ENCODE measurements at regions not wholly inside any gene's neighbourhood (a gene's known extent, or its start where the extent isn't known, plus 50 kb on each side); places are given as distances from the start of the nearest gene placed in this dataset.

GRCh38 chr2:58796239-58796910, 555.2 kb upstream of the FANCL start:
- no peaks in the 10 kb centered on the region for H3K36me3 Mint-ChIP-seq
- H3K9me3 Mint-ChIP-seq, result peaks cover 0 to 4% (median 0%) of the 10 kb centered on the region in 7 donors
- ATAC-seq (ENCODE audit: low read depth in 2 of 2) (no peak), DNase-seq (no peak)
- H3K27me3 Mint-ChIP-seq, result no peaks in the 10 kb centered on the region
- H3K27ac ChIP-seq (ENCODE audit: insufficient read depth, low read length, poor library complexity, severe bottlenecking), result no peak overlapping the region
- no peaks in the 10 kb centered on the region for H3K36me3 ChIP-seq (ENCODE audit: control insufficient read depth, insufficient read depth, low read length)
- H3K27ac Mint-ChIP-seq, result no peak overlapping the region
- H3K4me1 ChIP-seq (ENCODE audit: control insufficient read depth, insufficient read depth, low read length, poor library complexity, severe bottlenecking), result no peaks in the 10 kb centered on the region
- H3K9me3 ChIP-seq (ENCODE audit: control insufficient read depth in 2 of 2, low read length in 2 of 2), result no peaks in the 10 kb centered on the region
- no peak overlapping the region for H3K4me3 ChIP-seq (ENCODE audit: low read depth, low read length)
- H3K27me3 ChIP-seq (ENCODE audit: control insufficient read depth, insufficient read depth, low read length), result no peaks in the 10 kb centered on the region
- no peaks in the 10 kb centered on the region for H3K4me1 Mint-ChIP-seq
- no peak overlapping the region for H3K4me3 Mint-ChIP-seq

GRCh38 chr2:58794916-58795315, 553.8 kb upstream of the FANCL start:
- Histone ChIP-seq H3K4me1 (ENCODE audit: control insufficient read depth, insufficient read depth, low read length, poor library complexity, severe bottlenecking) (no peaks in the 10 kb centered on the region), H3K4me3 (ENCODE audit: low read depth, low read length) (no peak overlapping the region), H3K9me3 (ENCODE audit: control insufficient read depth in 2 of 2, low read length in 2 of 2) (no peaks in the 10 kb centered on the region), H3K36me3 (ENCODE audit: control insufficient read depth, insufficient read depth, low read length) (no peaks in the 10 kb centered on the region), H3K27ac (ENCODE audit: insufficient read depth, low read length, poor library complexity, severe bottlenecking) (no peak overlapping the region), H3K27me3 (ENCODE audit: control insufficient read depth, insufficient read depth, low read length) (no peaks in the 10 kb centered on the region)
- no peak for DNase-seq
- ATAC-seq (ENCODE audit: low read depth in 2 of 2), result no peak
- H3K27ac Mint-ChIP-seq, result no peak overlapping the region
- no peak overlapping the region for H3K4me3 Mint-ChIP-seq
- H3K9me3 Mint-ChIP-seq, result peaks cover 0 to 4% (median 0%) of the 10 kb centered on the region in 7 donors
- no peaks in the 10 kb centered on the region for H3K4me1 Mint-ChIP-seq
- no peaks in the 10 kb centered on the region for H3K36me3 Mint-ChIP-seq
- no peaks in the 10 kb centered on the region for H3K27me3 Mint-ChIP-seq

- Mint-ChIP-seq H3K27ac (peak overlapping the region in 1 of 3 donors; percentile 39), H3K36me3 (no peaks in the 10 kb centered on the region), H3K4me3 (no peak overlapping the region), H3K4me1 (no peaks in the 10 kb centered on the region), H3K27me3 (no peaks in the 10 kb centered on the region), H3K9me3 (peaks cover 0 to 4% (median 0%) of the 10 kb centered on the region in 7 donors)
- H3K27ac ChIP-seq (ENCODE audit: insufficient read depth, low read length, poor library complexity, severe bottlenecking), result no peak overlapping the region
- ATAC-seq (ENCODE audit: low read depth in 2 of 2), result no peak
- H3K27me3 ChIP-seq (ENCODE audit: control insufficient read depth, insufficient read depth, low read length), result no peaks in the 10 kb centered on the region
- H3K4me1 ChIP-seq (ENCODE audit: control insufficient read depth, insufficient read depth, low read length, poor library complexity, severe bottlenecking), result no peaks in the 10 kb centered on the region
- no peaks in the 10 kb centered on the region for H3K36me3 ChIP-seq (ENCODE audit: control insufficient read depth, insufficient read depth, low read length)
- DNase-seq, result no peak
- no peaks in the 10 kb centered on the region for H3K9me3 ChIP-seq (ENCODE audit: control insufficient read depth in 2 of 2, low read length in 2 of 2)
- H3K4me3 ChIP-seq (ENCODE audit: low read depth, low read length), result no peak overlapping the region
Measured at GRCh38 chr2:58794103-58794502, 553.0 kb upstream of the FANCL start.

GRCh38 chr2:58788402-58788801, 547.3 kb upstream of the FANCL start:
- Mint-ChIP-seq H3K4me1 (no peaks in the 10 kb centered on the region), H3K4me3 (no peak overlapping the region), H3K9me3 (peaks cover 0 to 4% (median 0%) of the 10 kb centered on the region in 7 donors), H3K36me3 (no peaks in the 10 kb centered on the region), H3K27ac (no peak overlapping the region), H3K27me3 (no peaks in the 10 kb centered on the region)
- H3K27me3 ChIP-seq (ENCODE audit: control insufficient read depth, insufficient read depth, low read length), result no peaks in the 10 kb centered on the region
- H3K4me3 ChIP-seq (ENCODE audit: low read depth, low read length), result no peak overlapping the region
- H3K27ac ChIP-seq (ENCODE audit: insufficient read depth, low read length, poor library complexity, severe bottlenecking), result no peak overlapping the region
- no peaks in the 10 kb centered on the region for H3K36me3 ChIP-seq (ENCODE audit: control insufficient read depth, insufficient read depth, low read length)
- no peaks in the 10 kb centered on the region for H3K4me1 ChIP-seq (ENCODE audit: control insufficient read depth, insufficient read depth, low read length, poor library complexity, severe bottlenecking)
- ATAC-seq (ENCODE audit: low read depth in 2 of 2), result no peak
- no peaks in the 10 kb centered on the region for H3K9me3 ChIP-seq (ENCODE audit: control insufficient read depth in 2 of 2, low read length in 2 of 2)
- no peak for DNase-seq

GRCh38 chr2:58770846-58771245, 529.7 kb upstream of the FANCL start:
- Histone ChIP-seq H3K4me3 (ENCODE audit: low read depth, low read length) (no peak overlapping the region), H3K4me1 (ENCODE audit: control insufficient read depth, insufficient read depth, low read length, poor library complexity, severe bottlenecking) (no peaks in the 10 kb centered on the region), H3K9me3 (ENCODE audit: control insufficient read depth in 2 of 2, low read length in 2 of 2) (no peaks in the 10 kb centered on the region), H3K36me3 (ENCODE audit: control insufficient read depth, insufficient read depth, low read length) (no peaks in the 10 kb centered on the region), H3K27ac (ENCODE audit: insufficient read depth, low read length, poor library complexity, severe bottlenecking) (no peak overlapping the region), H3K27me3 (ENCODE audit: control insufficient read depth, insufficient read depth, low read length) (no peaks in the 10 kb centered on the region)
- DNase-seq (no peak), ATAC-seq (ENCODE audit: low read depth in 2 of 2) (no peak)
- Mint-ChIP-seq H3K27ac (no peak overlapping the region), H3K4me1 (no peaks in the 10 kb centered on the region), H3K4me3 (no peak overlapping the region), H3K36me3 (no peaks in the 10 kb centered on the region), H3K9me3 (peaks cover 0 to 3% (median 0%) of the 10 kb centered on the region in 7 donors), H3K27me3 (no peaks in the 10 kb centered on the region)

- no peak overlapping the region for H3K4me3 Mint-ChIP-seq
- no peak overlapping the region for H3K27ac Mint-ChIP-seq
- no peak overlapping the region for H3K27ac ChIP-seq (ENCODE audit: insufficient read depth, low read length, poor library complexity, severe bottlenecking)
- H3K9me3 Mint-ChIP-seq, result peaks cover 0 to 3% (median 0%) of the 10 kb centered on the region in 7 donors
- no peaks in the 10 kb centered on the region for H3K9me3 ChIP-seq (ENCODE audit: control insufficient read depth in 2 of 2, low read length in 2 of 2)
- DNase-seq (no peak), ATAC-seq (ENCODE audit: low read depth in 2 of 2) (no peak)
- no peak overlapping the region for H3K4me3 ChIP-seq (ENCODE audit: low read depth, low read length)
- no peaks in the 10 kb centered on the region for H3K4me1 Mint-ChIP-seq
- no peaks in the 10 kb centered on the region for H3K36me3 Mint-ChIP-seq
- no peaks in the 10 kb centered on the region for H3K27me3 ChIP-seq (ENCODE audit: control insufficient read depth, insufficient read depth, low read length)
- no peaks in the 10 kb centered on the region for H3K27me3 Mint-ChIP-seq
- no peaks in the 10 kb centered on the region for H3K4me1 ChIP-seq (ENCODE audit: control insufficient read depth, insufficient read depth, low read length, poor library complexity, severe bottlenecking)
- H3K36me3 ChIP-seq (ENCODE audit: control insufficient read depth, insufficient read depth, low read length), result no peaks in the 10 kb centered on the region
Measured at GRCh38 chr2:58769864-58770234, 528.7 kb upstream of the FANCL start.

GRCh38 chr2:58769111-58769863, 528.2 kb upstream of the FANCL start:
- Histone ChIP-seq H3K4me1 (ENCODE audit: control insufficient read depth, insufficient read depth, low read length, poor library complexity, severe bottlenecking) (no peaks in the 10 kb centered on the region), H3K4me3 (ENCODE audit: low read depth, low read length) (no peak overlapping the region), H3K36me3 (ENCODE audit: control insufficient read depth, insufficient read depth, low read length) (no peaks in the 10 kb centered on the region), H3K27ac (ENCODE audit: insufficient read depth, low read length, poor library complexity, severe bottlenecking) (no peak overlapping the region), H3K27me3 (ENCODE audit: control insufficient read depth, insufficient read depth, low read length) (no peaks in the 10 kb centered on the region), H3K9me3 (ENCODE audit: control insufficient read depth in 2 of 2, low read length in 2 of 2) (no peaks in the 10 kb centered on the region)
- peaks cover 0 to 3% (median 0%) of the 10 kb centered on the region in 7 donors for H3K9me3 Mint-ChIP-seq
- no peak overlapping the region for H3K4me3 Mint-ChIP-seq
- H3K36me3 Mint-ChIP-seq, result no peaks in the 10 kb centered on the region
- no peak overlapping the region for H3K27ac Mint-ChIP-seq
- ATAC-seq (ENCODE audit: low read depth in 2 of 2), result no peak
- no peaks in the 10 kb centered on the region for H3K27me3 Mint-ChIP-seq
- DNase-seq, result no peak
- no peaks in the 10 kb centered on the region for H3K4me1 Mint-ChIP-seq

GRCh38 chr2:58768715-58769080, 527.6 kb upstream of the FANCL start:
- Mint-ChIP-seq H3K9me3 (peaks cover 0 to 3% (median 0%) of the 10 kb centered on the region in 7 donors), H3K4me1 (no peaks in the 10 kb centered on the region), H3K27me3 (no peaks in the 10 kb centered on the region), H3K4me3 (no peak overlapping the region), H3K36me3 (no peaks in the 10 kb centered on the region), H3K27ac (no peak overlapping the region)
- DNase-seq (no peak), ATAC-seq (ENCODE audit: low read depth in 2 of 2) (no peak)
- H3K36me3 ChIP-seq (ENCODE audit: control insufficient read depth, insufficient read depth, low read length), result no peaks in the 10 kb centered on the region
- H3K4me3 ChIP-seq (ENCODE audit: low read depth, low read length), result no peak overlapping the region
- H3K9me3 ChIP-seq (ENCODE audit: control insufficient read depth in 2 of 2, low read length in 2 of 2), result no peaks in the 10 kb centered on the region
- H3K4me1 ChIP-seq (ENCODE audit: control insufficient read depth, insufficient read depth, low read length, poor library complexity, severe bottlenecking), result no peaks in the 10 kb centered on the region
- H3K27me3 ChIP-seq (ENCODE audit: control insufficient read depth, insufficient read depth, low read length), result no peaks in the 10 kb centered on the region
- no peak overlapping the region for H3K27ac ChIP-seq (ENCODE audit: insufficient read depth, low read length, poor library complexity, severe bottlenecking)

All from CD4-positive, CD25-positive, alpha-beta regulatory T cell (primary cell).